Stimulated activated CD8-positive, alpha-beta memory T cell treated with anti-CD3 and anti-CD28 coated beads, Interleukin-4, amount 100 ng/mL, for 48 hours (primary cell): ENCODE measurements at regions not wholly inside any gene's neighbourhood (a gene's known extent, or its start where the extent isn't known, plus 50 kb on each side); places are given as distances from the start of the nearest gene placed in this dataset.
"Not testable (repeated sequence)": the region's sequence is repeated elsewhere in the genome, so short reads cannot be mapped to it uniquely, and the experiment has no call there.

Experiments
- DNase-seq: peaks from one replicate; pipeline ENCODE4 v3.0.0-alpha.2; 2020

DNA sequence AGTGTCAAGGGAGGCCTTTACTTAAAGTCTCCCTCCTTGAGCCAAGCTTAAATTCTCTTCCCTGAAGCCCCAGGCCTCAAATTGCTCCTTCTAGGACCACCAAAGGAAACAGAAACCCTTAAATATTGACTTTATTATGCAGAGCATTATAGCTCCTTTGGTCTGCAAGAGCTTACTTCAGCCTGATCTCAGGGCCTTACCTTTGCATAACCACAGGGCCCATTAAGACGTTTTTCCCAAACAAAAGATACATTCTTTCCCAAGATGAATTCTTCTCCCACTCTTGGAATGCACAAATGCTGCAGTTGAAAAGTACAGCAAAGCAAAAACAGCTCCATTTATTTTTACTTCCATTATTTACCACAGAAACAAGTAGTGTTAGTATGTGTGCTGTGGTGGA, 130.8 kb downstream of the B3GNT2 start:
- no peak for DNase-seq

GRCh38 chr2:62325398-62325797, 129.5 kb downstream of the B3GNT2 start:
- DNase-seq = no peak

DNA sequence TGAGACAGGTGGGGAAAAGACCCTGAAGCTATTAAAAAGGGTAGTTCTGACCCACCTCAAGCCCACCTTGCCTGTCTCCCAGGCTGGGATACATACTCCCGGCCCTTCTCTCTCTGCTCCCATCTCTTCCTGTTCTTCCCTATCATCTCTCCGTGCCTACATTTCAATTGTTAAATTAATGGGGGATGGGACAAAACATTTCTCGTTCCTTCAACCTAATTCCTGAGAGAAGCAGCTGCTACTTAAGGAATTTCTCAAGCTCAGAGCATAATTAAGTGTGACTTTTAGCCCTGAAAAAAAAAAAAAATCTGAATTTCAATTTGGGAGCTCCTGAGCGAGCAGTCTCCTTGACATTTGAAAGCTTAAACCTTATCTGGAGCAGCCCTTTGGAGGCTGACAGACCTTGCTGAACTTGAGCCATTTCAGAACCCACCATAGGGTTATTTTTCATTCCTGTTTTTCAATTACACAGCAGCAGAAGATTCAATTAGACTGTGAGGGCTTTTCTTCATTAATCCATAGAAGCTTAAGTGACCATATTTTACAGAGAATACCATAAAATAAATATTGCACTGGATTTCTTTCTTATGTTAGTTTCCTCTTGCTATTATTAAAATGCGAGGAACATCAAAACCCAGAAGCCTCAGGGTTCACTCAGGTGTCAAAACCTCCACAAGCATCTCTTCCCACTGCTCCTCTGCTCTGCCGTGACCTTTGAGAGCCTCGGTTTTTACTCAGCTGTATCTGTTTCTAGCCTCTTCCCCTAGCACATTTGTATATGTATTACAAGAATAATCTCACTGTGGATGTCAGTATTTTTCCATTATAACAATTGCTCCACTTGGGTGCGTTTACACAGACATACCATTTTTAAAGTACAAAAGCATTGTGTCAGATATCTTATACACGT, 125.7 kb downstream of the B3GNT2 start:
- DNase-seq = no peak

DNA sequence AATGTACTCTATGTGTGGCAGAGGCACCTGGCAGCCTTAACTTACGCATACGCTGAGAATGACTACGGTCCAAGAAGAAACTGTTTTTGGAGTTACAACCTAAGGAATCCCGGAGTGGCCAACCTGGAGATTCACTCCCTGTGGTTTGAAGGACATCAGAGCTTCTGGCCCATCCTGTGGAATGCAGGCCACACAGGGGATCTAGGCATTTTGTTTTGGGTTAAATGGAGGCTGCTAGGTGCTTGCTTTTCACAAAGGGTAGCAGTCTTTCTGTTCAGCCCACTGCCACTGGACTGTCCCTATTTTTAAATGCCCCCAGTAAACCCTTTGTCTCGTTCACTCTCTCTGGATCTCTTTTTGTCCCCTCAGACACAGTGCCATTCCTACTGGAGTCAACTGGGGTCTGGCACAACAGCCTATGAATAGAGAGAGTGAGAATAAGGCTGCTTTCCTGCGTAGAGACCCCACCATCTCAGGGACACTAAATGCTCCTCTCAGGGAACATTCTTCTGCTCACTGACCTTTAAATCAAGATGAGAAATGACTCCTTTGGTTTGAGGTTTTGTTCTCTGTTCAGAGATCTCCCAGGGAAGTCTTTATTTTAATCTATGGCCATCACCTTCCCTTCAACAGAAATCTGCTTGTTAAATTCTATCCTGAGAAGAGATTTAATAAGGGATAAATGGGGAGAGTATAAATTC, 124.9 kb downstream of the B3GNT2 start:
- no peak for DNase-seq

GRCh38 chr2:62320137-62320536, 124.2 kb downstream of the B3GNT2 start:
- DNase-seq = not testable (repeated sequence)

GRCh38 chr2:62319070-62319469, 123.2 kb downstream of the B3GNT2 start:
- DNase-seq = no peak

- DNase-seq = no peak
Measured at GRCh38 chr2:62315476-62315875, 119.6 kb downstream of the B3GNT2 start.

DNA sequence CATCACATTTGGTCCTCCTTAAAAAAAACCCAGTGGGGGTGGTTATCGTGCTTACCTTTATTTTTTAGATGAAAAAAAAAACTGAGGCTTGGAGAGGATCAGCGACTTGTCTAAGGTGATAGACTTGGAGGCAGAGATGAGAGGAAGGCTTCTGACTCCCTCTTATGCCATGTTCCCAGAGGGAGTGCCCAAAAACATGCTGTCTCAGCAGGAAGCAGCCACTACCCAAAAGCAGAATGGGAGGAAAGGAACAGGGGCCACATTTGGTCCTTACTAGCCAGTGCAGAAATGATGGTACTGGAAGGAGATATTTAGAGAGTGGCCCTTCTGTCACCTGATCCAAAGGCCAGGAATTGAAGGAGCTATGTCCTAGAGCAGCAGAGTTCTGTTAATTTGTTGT, 118.4 kb downstream of the B3GNT2 start:
- DNase-seq = no peak

- DNase-seq = peak; percentile 68
Measured at GRCh38 chr2:62313449-62314227, 117.7 kb downstream of the B3GNT2 start.

DNA sequence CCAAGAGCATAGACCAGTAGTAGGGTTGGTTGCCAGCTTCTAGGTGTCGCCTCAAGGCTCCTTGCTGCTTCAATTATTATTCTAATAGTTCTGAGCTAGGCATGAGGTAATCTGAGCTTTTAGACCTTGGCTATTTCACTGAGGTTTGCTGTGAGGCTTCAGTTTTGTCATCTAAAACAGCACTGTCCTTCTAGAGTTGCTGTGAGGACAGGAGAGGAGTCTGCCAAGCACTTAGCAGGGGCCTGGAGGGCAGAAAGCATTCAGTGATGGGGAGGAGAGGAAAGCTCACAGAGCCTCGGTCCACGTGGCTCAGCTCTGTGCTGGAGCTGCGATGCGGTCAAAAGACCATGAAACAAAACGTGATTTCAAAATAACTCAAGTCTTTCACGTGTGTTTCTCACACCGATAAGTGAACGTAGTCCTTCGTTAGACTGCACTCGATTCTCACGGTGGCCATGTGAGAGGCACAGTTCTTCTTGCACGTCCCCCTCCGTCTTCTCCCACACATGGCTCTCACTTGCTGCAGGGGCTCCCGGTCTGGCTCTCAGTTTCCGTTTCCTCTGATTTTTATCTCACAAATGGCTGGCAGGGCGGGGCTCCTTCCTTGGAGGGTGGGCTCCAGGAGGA, 113.7 kb downstream of the B3GNT2 start:
- DNase-seq = peak; percentile 66

DNA sequence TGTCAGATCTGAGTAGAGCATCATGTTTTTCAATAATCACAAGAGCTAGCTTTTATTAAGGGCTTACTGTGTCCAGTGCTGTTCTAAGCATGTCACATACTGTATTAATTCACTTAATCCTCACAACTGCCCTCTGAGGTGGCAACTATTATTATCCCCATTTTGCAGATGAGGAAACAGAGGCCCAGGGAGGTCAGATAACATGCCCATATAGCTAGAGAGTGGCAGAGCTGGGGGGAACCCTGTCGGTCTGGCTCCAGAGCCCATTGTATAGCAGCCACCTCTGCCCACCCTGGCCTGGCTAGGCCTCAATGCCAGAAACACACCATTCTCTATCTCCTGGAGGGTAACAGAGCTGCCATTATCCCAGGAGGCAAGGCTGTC, 113.2 kb downstream of the B3GNT2 start:
- DNase-seq = no peak

- no peak for DNase-seq
Measured at GRCh38 chr2:62307469-62308389, 111.8 kb downstream of the B3GNT2 start.

- peak; percentile 72 for DNase-seq
Measured at GRCh38 chr2:62306751-62307468, 111.0 kb downstream of the B3GNT2 start.

DNA sequence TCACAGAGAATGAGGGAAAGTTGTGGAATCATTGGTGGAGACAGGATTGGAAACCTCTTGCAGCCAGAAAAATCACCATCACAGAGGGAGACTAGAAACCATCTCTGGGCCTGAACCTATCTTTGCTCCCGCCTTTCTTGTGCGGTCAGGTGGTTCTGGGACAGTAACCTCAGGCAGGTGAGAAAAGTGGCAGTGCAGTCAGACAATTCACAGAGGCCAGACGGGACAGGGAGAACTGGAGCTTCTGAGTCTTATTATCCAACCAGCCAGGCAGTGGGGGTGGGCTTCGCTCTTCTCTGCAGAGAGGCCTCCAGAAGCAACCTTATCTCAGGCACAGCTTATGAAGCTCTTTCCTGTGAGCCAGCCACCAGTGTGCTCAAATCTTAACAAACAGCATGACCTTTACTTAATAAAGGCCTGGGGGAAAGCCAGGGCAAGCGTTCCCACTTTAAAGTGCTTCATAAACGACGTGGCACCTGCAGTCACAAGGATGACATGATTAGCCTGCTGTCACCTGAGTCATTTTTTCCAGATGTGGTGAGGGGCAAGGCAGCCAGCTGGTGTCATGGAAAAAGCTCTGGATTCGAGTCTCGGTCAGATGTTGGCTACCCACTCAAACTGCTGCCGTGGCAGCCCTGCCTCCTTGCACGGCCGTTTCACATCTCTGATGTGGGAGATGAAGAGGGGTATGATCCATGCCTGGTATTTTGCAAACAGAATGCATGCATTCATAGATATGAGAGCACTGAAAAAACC, 109.7 kb downstream of the B3GNT2 start:
- DNase-seq = peak; percentile 83

GRCh38 chr2:62304429-62305417, 108.8 kb downstream of the B3GNT2 start:
- DNase-seq = peak; percentile 82

GRCh38 chr2:62303788-62304187, 107.9 kb downstream of the B3GNT2 start:
- DNase-seq = peak; percentile 41

DNA sequence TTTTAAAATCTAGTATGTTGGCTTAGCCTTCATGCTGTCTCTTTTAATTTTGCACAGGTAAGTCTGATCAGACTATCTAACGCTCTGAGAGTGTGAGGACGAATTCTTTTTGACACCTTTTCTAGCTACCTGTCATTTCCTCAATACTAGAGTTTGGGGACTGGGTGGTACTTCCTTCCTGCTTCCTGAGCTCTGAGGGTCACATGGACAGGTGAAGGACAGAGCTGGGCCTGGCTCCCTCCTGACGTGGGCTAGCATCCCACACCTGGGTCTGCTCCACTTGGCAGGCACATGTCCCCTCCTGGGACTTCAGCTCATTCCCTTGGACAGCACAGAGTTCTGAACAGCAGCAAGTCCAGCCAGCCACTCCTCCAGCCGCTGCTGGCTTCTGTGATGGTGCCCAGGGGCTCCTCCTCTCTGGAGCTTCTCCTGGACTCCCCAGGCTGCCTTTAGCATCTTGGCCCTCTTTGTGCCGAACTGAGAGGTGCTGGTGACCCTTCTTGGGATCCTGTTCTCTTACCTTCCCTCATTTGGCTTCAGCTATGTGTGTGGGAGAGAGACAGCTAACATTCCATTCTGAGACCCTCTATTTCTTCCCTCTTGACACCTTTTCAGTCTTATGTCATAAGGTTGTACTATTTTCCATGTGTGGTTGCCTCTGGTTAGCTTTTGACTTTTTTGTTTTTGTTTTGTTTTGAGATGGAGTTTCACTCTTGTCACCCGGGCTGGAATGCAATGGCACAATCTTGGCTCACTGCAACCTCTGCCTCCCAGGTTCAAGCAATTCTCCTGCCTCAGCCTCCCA, 106.9 kb downstream of the B3GNT2 start:
- DNase-seq = no peak

DNA sequence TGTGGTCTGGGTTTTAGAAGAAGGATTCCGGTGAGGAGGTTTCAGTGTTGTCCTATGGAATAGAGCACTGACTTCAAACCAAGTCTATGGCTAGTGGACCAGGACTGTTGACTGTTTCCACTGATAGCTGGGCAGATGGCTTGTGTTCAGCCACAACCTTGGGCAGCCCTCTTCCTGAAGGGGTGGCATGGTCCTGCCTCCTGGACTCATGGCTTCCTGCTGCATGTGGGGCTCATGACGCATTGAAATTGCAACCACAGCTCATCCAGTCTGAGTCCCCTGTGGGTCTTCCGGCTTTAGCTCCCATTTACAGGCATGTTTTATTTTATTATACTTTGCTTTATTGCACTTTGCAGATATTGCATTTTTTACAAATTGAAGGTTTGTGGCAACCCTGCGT, 105.0 kb downstream of the B3GNT2 start:
- no peak for DNase-seq
